Heart left ventricle (tissue), 13 donors: ENCODE measurements at regions not wholly inside any gene's neighbourhood (a gene's known extent, or its start where the extent isn't known, plus 50 kb on each side); places are given as distances from the start of the nearest gene placed in this dataset.

ENCODE experiments used
- CTCF ChIP-seq, 12 donors: fragments of 200-600 bp; sonication (generic) in 4 of 12; IDR thresholded peaks; one replicate each; pipeline versions ENCODE4 v1.5.0 to v1.8.0; 2018 to 2022; ENCODE audit warnings: antibody characterized with exemption in 12 of 12, mild to moderate bottlenecking in 5 of 12
- POLR2A ChIP-seq, 2 donors: fragments of 450-650 bp; IDR thresholded peaks; one replicate each; pipeline ENCODE4 v1.6.1; 2017; ENCODE audit warnings: antibody characterized with exemption in 2 of 2, mild to moderate bottlenecking in 2 of 2, moderate library complexity in 2 of 2
- donor health status: ischemic (EF 13 %, LVEDD 7.1; RV severe dilation, severe dysfunction).
- donor health status: DM: no; HTN: yes; CAD: no.
- donor health status: DM: no; HTN: no; CAD: no.
- donor health status: ischemic (EF 25% LVEDD 6.9; RV normal size, moderate dysfunction).
- donor health status: ischemic (EF 25% LVEDD 5.7; RV mildly dilated, moderate dysfunction).
- donor health status: ischemic (EF 35%, LVEDD 5.7; RV mildly dilated, moderate dysfunction).
- donor health status: nonischemic (EF 11% LVEDD 7.7; RV severe dilation, severe dysfunction).
- donor health status: DM: yes; HTN: yes; CAD: no.
- donor health status: PGD.
- donor health status: ischemic (EF 29% LVEDD 5.4; RV normal size, mild dysfunction).
- donor health status: nonischemic (EF 23%, LVEDD 6.1; RV moderate dilation, normal function).

GRCh38 chr1:238221738-238222137 lies 331.0 kb upstream of the ZP4 start:
- no peak for TF ChIP-seq CTCF (IDR thresholded peaks at IDR 0.05)
- TF ChIP-seq POLR2A (IDR thresholded peaks at IDR 0.05) = no peak
